ENCODE measurements at regions not wholly inside any gene's neighbourhood (a gene's known extent, or its start where the extent isn't known, plus 50 kb on each side); places are given as distances from the start of the nearest gene placed in this dataset.

DNA sequence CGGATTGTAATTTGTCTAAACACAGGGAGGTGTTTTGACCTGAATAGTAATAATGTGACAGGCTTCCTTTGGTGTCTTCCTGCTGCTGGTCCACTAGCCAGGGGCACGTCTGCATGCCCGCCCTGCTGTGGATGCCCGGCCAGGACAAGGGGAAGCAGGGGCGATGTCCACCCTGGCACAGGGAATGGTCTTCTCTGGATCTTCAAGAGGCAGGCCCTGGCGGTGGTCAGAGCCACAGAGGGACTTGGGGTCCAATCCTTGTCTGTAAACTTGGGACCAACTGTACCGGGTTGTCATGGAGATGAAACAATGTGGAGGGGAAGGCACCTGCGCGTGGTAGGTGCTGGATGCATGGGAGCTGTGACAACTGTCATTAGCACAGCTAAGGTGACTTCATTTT lies 134.1 kb downstream of the RPLP1 start:
- no TSS peak for BruUV-seq (replicated peaks)
- Histone ChIP-seq H3K4ac (ENCODE audit: low read depth, low read length) (no peak overlapping the region), H2BK120ac (ENCODE audit: low read depth, low read length) (no peak overlapping the region), H2BK5ac (ENCODE audit: low read depth, low read length, poor library complexity, severe bottlenecking) (no peak overlapping the region), H3K14ac (replicated peaks; ENCODE audit: low read depth, low read length) (no peak overlapping the region), H3K4me3 (ENCODE audit: insufficient read depth, low read depth, low read length) (no peak overlapping the region), H3K18ac (ENCODE audit: low read depth, low read length) (no peak overlapping the region), H3K4me2 (ENCODE audit: low read depth, low read length) (no peak overlapping the region), H2AK5ac (ENCODE audit: low read depth, low read length) (no peak overlapping the region), H4K5ac (ENCODE audit: low read depth, low read length) (no peak overlapping the region), H3K9me1 (ENCODE audit: insufficient read depth, low read length) (no peaks in the 10 kb centered on the region), H4K20me1 (ENCODE audit: insufficient read depth, low read length) (no peaks in the 10 kb centered on the region), H4K91ac (ENCODE audit: insufficient read depth, low read depth, low read length) (no peak overlapping the region), H3K27me3 (ENCODE audit: control insufficient read depth, insufficient read depth, low read length) (peaks cover 48% of the 10 kb centered on the region), H3K27ac (ENCODE audit: insufficient read depth, low read length) (no peak overlapping the region), H4K8ac (ENCODE audit: low read depth in 2 of 2, low read length in 2 of 2) (no peak overlapping the region), H2BK15ac (ENCODE audit: low read depth, low read length) (no peak overlapping the region), H2BK20ac (ENCODE audit: low read depth, low read length) (no peak overlapping the region), H2AFZ (replicated peaks; ENCODE audit: low read length, poor library complexity) (no peak overlapping the region), H3K79me1 (ENCODE audit: low read depth in 1 of 2, low read length in 2 of 2) (no peaks in the 10 kb centered on the region), H3K4me1 (ENCODE audit: control insufficient read depth, insufficient read depth, low read length) (no peaks in the 10 kb centered on the region), H3K23ac (ENCODE audit: low read depth, low read length) (no peak overlapping the region), H3K56ac (ENCODE audit: extremely low read depth, insufficient read depth, low read length) (no peak overlapping the region), H3K36me3 (ENCODE audit: control insufficient read depth, insufficient read depth, low read length) (no peaks in the 10 kb centered on the region), H3K9ac (ENCODE audit: low read depth, low read length) (no peak overlapping the region), H2AK9ac (replicated peaks; ENCODE audit: low read depth, low read length, poor library complexity) (no peak overlapping the region), H3K9me3 (ENCODE audit: control insufficient read depth, insufficient read depth, low read length) (peaks cover 3% of the 10 kb centered on the region)
- in situ Hi-C loops (cut with MboI; ENCODE audit: low sequenced_read_pairs), result no loop called here
- intact Hi-C loops (cut with micrococcal nuclease), result no loop called here
- TF ChIP-seq RAD21 (IDR thresholded peaks at IDR 0.05; ENCODE audit: low read length) (no peak), RCOR1 (IDR thresholded peaks at IDR 0.05; ENCODE audit: insufficient replicate concordance, low read length) (no peak), ELK1 (IDR thresholded peaks at IDR 0.05; ENCODE audit: borderline replicate concordance, low read depth, low read length) (no peak), NFE2L2 (IDR thresholded peaks at IDR 0.05; ENCODE audit: low read depth, low read length) (no peak), MAFK (IDR thresholded peaks at IDR 0.05; ENCODE audit: low read depth, low read length) (no peak), MAZ (IDR thresholded peaks at IDR 0.05; ENCODE audit: borderline replicate concordance, low read depth, low read length) (no peak), FOS (IDR thresholded peaks at IDR 0.05; ENCODE audit: low read depth, low read length) (no peak), POLR2A (IDR thresholded peaks at IDR 0.05; ENCODE audit: low read depth, low read length) (no peak), BHLHE40 (IDR thresholded peaks at IDR 0.05; ENCODE audit: low read depth, low read length) (no peak)
- TF ChIP-seq, protein P1, sequence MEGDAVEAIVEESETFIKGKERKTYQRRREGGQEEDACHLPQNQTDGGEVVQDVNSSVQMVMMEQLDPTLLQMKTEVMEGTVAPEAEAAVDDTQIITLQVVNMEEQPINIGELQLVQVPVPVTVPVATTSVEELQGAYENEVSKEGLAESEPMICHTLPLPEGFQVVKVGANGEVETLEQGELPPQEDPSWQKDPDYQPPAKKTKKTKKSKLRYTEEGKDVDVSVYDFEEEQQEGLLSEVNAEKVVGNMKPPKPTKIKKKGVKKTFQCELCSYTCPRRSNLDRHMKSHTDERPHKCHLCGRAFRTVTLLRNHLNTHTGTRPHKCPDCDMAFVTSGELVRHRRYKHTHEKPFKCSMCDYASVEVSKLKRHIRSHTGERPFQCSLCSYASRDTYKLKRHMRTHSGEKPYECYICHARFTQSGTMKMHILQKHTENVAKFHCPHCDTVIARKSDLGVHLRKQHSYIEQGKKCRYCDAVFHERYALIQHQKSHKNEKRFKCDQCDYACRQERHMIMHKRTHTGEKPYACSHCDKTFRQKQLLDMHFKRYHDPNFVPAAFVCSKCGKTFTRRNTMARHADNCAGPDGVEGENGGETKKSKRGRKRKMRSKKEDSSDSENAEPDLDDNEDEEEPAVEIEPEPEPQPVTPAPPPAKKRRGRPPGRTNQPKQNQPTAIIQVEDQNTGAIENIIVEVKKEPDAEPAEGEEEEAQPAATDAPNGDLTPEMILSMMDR (conservative IDR thresholded peaks at IDR 0.05; ENCODE audit: low read depth, low read length), result no peak
- dilution Hi-C loops (cut with HindIII; ENCODE audit: low sequenced_read_pairs, unreplicated experiment), result no loop called here
- ChIA-PET POLR2A (ENCODE audit: unreplicated experiment) (no interaction called here), CTCF (no interaction called here)
- ATAC-seq (ENCODE audit: low read depth) (no peak), DNase-seq (no peak)
- WGBS, 2 experiments (ENCODE audit: extremely low coverage in 2 of 2, insufficient read length in 1 of 2), result 62% methylated on average over 4 of the region's 9 CpGs; no CpG with 5 or more reads in 1 of the 2 experiments
